Calu3 (cell line): ENCODE measurements at regions not wholly inside any gene's neighbourhood (a gene's known extent, or its start where the extent isn't known, plus 50 kb on each side); places are given as distances from the start of the nearest gene placed in this dataset.

Experiments
- BruUV-seq: library from RNA; stranded (reverse); fragments of 400-500 nt; replicated peaks from 2 replicates; lab custom pipeline; 2021; lab: Mats Ljungman, UMichigan
- CTCF ChIA-PET: fragments of 300-600 bp; sonication (Branson Sonifier 250); formaldehyde crosslinking; loops from one replicate; lab custom pipeline; 2022; ENCODE audit warnings: antibody characterized with exemption; lab: Charles Lee
- DNase-seq: peaks from one replicate; pipeline ENCODE4 v3.0.0; 2022
- H3K27ac Mint-ChIP-seq: one replicate; pipeline ENCODE4 v1.8.0; 2022; ENCODE audit warnings: mixed read lengths; ENCODE audit not compliant: unreplicated experiment
- H3K27me3 Mint-ChIP-seq: one replicate; pipeline ENCODE4 v1.8.0; 2022; ENCODE audit warnings: mixed read lengths; ENCODE audit not compliant: unreplicated experiment
- H3K36me3 Mint-ChIP-seq: one replicate; pipeline ENCODE4 v1.8.0; 2022; ENCODE audit warnings: mild to moderate bottlenecking, moderate library complexity, mixed read lengths; ENCODE audit not compliant: insufficient read depth, unreplicated experiment
- H3K4me1 Mint-ChIP-seq: one replicate; pipeline ENCODE4 v1.8.0; 2022; ENCODE audit warnings: mild to moderate bottlenecking, low read depth, mixed read lengths; ENCODE audit not compliant: unreplicated experiment
- H3K4me3 Mint-ChIP-seq: one replicate; pipeline ENCODE4 v1.8.0; 2022; ENCODE audit warnings: mild to moderate bottlenecking, low read depth, moderate library complexity, mixed read lengths; ENCODE audit not compliant: unreplicated experiment
- H3K9me3 Mint-ChIP-seq: one replicate; pipeline ENCODE4 v1.8.0; 2022; ENCODE audit warnings: low read depth, mixed read lengths; ENCODE audit not compliant: unreplicated experiment
- CTCF ChIP-seq: fragments of 200-600 bp; IDR thresholded peaks from one replicate; pipeline ENCODE4 v1.8.0; 2022; ENCODE audit warnings: antibody characterized with exemption; ENCODE audit not compliant: unreplicated experiment
- intact Hi-C: fragments of 100-400 bp; cut with micrococcal nuclease; formaldehyde crosslinking; loops from one replicate; pipeline ENCODE4 v1.10.0; 2022; ENCODE audit not compliant: unreplicated experiment

- Mint-ChIP-seq H3K4me1 (peaks cover 5% of the 10 kb centered on the region), H3K27ac (no peak overlapping the region), H3K27me3 (no peaks in the 10 kb centered on the region), H3K36me3 (no peaks in the 10 kb centered on the region), H3K9me3 (no peaks in the 10 kb centered on the region), H3K4me3 (no peak overlapping the region)
- intact Hi-C loops, result no loop called here
- DNase-seq, result no peak
- TF ChIP-seq CTCF, result no peak
- CTCF ChIA-PET, result no interaction called here
- BruUV-seq, result no TSS peak
Measured at GRCh38 chr1:214106375-214106774, 118.6 kb downstream of the PROX1 start.

- Mint-ChIP-seq H3K27me3 (no peaks in the 10 kb centered on the region), H3K4me1 (peaks cover 5% of the 10 kb centered on the region), H3K36me3 (no peaks in the 10 kb centered on the region), H3K4me3 (peak overlapping the region; percentile 33), H3K27ac (no peak overlapping the region), H3K9me3 (no peaks in the 10 kb centered on the region)
- intact Hi-C loops, result no loop called here
- no TSS peak for BruUV-seq
- no peak for TF ChIP-seq CTCF
- CTCF ChIA-PET, result interaction anchor here (0.6 kb wide), 1 partner anchor 105 kb away, joined by 7 read pairs; no protein-coding TSS in a partner anchor
- DNase-seq, result no peak
Measured at GRCh38 chr1:214107322-214108096, 119.7 kb downstream of the PROX1 start.

- TF ChIP-seq CTCF, result no peak
- Mint-ChIP-seq H3K36me3 (no peaks in the 10 kb centered on the region), H3K27ac (no peak overlapping the region), H3K4me3 (no peak overlapping the region), H3K4me1 (peaks cover 4% of the 10 kb centered on the region), H3K27me3 (no peaks in the 10 kb centered on the region), H3K9me3 (no peaks in the 10 kb centered on the region)
- intact Hi-C loops, result no loop called here
- CTCF ChIA-PET, result no interaction called here
- BruUV-seq, result no TSS peak
- DNase-seq, result no peak
Measured at GRCh38 chr1:214108097-214108446, 120.3 kb downstream of the PROX1 start.

GRCh38 chr1:214111796-214112195, 124.0 kb downstream of the PROX1 start:
- CTCF ChIA-PET, result interaction anchor here (0.5 kb wide), 1 partner anchor 641 kb away, joined by 4 read pairs; no protein-coding TSS in a partner anchor
- no peaks in the 10 kb centered on the region for H3K36me3 Mint-ChIP-seq
- TF ChIP-seq CTCF, result no peak
- no peaks in the 10 kb centered on the region for H3K9me3 Mint-ChIP-seq
- H3K4me3 Mint-ChIP-seq, result no peak overlapping the region
- DNase-seq, result no peak
- intact Hi-C loops, result no loop called here
- H3K4me1 Mint-ChIP-seq, result no peaks in the 10 kb centered on the region
- BruUV-seq, result no TSS peak
- peaks cover 25% of the 10 kb centered on the region for H3K27me3 Mint-ChIP-seq
- no peak overlapping the region for H3K27ac Mint-ChIP-seq
